Loucy (cell line): ENCODE measurements at regions not wholly inside any gene's neighbourhood (a gene's known extent, or its start where the extent isn't known, plus 50 kb on each side); places are given as distances from the start of the nearest gene placed in this dataset.

Experiments
- CTCF ChIP-seq: fragments of 200-600 bp; sonication (generic); conservative IDR thresholded peaks from 2 replicates; pipeline ENCODE4 v1.5.1; 2014; ENCODE audit warnings: mild to moderate bottlenecking, antibody characterized with exemption, low read length
- EZH2phosphoT487 ChIP-seq: fragments of 200-600 bp; IDR thresholded peaks from 2 replicates; pipeline ENCODE4 v1.6.1; 2018; ENCODE audit warnings: antibody characterized with exemption, mild to moderate bottlenecking, moderate library complexity, borderline replicate concordance

- TF ChIP-seq CTCF (no peak), EZH2phosphoT487 (no peak)
These were observed 406.3 kb upstream of the FAR2 start for GRCh38 chr12:28742791-28743190.
